ENCODE measurements at regions not wholly inside any gene's neighbourhood (a gene's known extent, or its start where the extent isn't known, plus 50 kb on each side); places are given as distances from the start of the nearest gene placed in this dataset.

- no peak for TF ChIP-seq RAD21 (IDR thresholded peaks at IDR 0.05; ENCODE audit: low read length)
- no peak for TF ChIP-seq CTCF (conservative IDR thresholded peaks at IDR 0.05; ENCODE audit: low read depth, low read length)
- TF ChIP-seq RCOR1 (IDR thresholded peaks at IDR 0.05; ENCODE audit: insufficient replicate concordance, low read length): no peak
- no peak for TF ChIP-seq POLR2A (IDR thresholded peaks at IDR 0.05; ENCODE audit: low read depth, low read length)
- no peak for TF ChIP-seq RFX5 (IDR thresholded peaks at IDR 0.05; ENCODE audit: low read depth, low read length)
- no peak for TF ChIP-seq MXI1 (IDR thresholded peaks at IDR 0.05; ENCODE audit: borderline replicate concordance, low read depth, low read length)
- TF ChIP-seq SMC3 (IDR thresholded peaks at IDR 0.05; ENCODE audit: low read depth, low read length): no peak
- TF ChIP-seq ELK1 (IDR thresholded peaks at IDR 0.05; ENCODE audit: borderline replicate concordance, low read depth, low read length): no peak
Measured at GRCh38 chr4:79473439-79473724, 65.4 kb upstream of the GK2 start.

Data from IMR-90 (cell line).